GM12891 (cell line): ENCODE measurements at regions not wholly inside any gene's neighbourhood (a gene's known extent, or its start where the extent isn't known, plus 50 kb on each side); places are given as distances from the start of the nearest gene placed in this dataset.

Experiments used
- PAX5 ChIP-seq: IDR thresholded peaks from 2 replicates; pipeline ENCODE4 v1.6.1; 2011; ENCODE audit warnings: low read length, moderate library complexity, mild to moderate bottlenecking; ENCODE audit not compliant: insufficient read depth, severe bottlenecking
- POLR2A ChIP-seq: IDR thresholded peaks from 2 replicates; pipeline ENCODE4 v1.6.1; 2011; ENCODE audit warnings: low read depth, low read length, control low read depth
- POLR2AphosphoS5 ChIP-seq: IDR thresholded peaks from 2 replicates; pipeline ENCODE4 v1.6.1; 2011; ENCODE audit warnings: low read depth, low read length, control low read depth
- POU2F2 ChIP-seq: IDR thresholded peaks from 2 replicates; pipeline ENCODE4 v1.6.1; 2011; ENCODE audit warnings: low read depth, mild to moderate bottlenecking, control low read depth, low read length, moderate library complexity
- TAF1 ChIP-seq: IDR thresholded peaks from 2 replicates; pipeline ENCODE4 v1.6.1; 2011; ENCODE audit warnings: low read depth, low read length, control low read depth

GRCh38 chr9:79862921-79863890 is 291.4 kb downstream of the TLE4 start:
- TF ChIP-seq POLR2A: no peak
- no peak for TF ChIP-seq POLR2AphosphoS5
- TF ChIP-seq POU2F2: no peak
- no peak for TF ChIP-seq TAF1
- TF ChIP-seq PAX5: no peak
